HG03097 (cell line): ENCODE measurements at regions not wholly inside any gene's neighbourhood (a gene's known extent, or its start where the extent isn't known, plus 50 kb on each side); places are given as distances from the start of the nearest gene placed in this dataset.

ENCODE experiments used
- ATAC-seq: cut with Tn5 transposase; IDR thresholded peaks from one replicate; pipeline ENCODE4 v1.9.1; 2021; ENCODE audit not compliant: unreplicated experiment, low FRiP score

DNA sequence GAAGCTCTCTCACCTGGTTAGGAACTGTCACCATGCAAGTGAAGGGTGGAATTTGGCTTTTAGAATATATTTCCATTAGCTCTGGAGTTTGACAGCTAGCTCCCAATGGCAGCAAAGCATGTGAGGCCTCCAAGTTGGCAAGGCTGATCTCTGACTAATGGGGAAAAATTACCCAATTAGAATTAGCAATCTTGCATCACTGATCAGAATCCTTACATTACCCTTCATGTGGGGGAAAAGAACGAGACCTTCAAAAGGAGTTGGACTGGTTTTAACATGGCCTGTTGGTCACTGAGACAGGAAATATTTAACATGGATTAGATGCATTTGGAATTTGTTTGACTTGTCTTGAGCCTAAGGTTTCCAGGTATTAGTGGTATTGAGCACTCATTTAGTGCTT lies 192.3 kb upstream of the GDNF start:
- no peak for ATAC-seq

DNA sequence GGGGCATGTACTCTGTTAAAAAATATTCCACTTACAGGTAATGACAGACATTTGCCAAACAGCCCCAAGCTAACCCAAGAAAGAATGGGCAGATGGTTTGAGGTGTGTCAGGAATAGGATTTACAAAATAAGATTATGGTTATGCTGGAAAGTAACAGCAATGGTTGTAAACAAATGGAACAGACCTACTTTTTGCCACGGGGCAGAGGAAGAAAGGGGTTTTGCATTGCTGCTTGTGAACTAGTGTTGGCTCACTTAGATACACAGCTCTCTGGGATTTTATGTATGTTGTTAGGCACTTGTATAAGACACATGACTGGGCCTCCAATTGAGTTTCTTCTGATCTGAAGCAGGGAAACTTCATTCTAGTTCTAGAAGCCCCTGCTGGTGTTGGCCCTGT lies 191.5 kb upstream of the GDNF start:
- ATAC-seq, result no peak

DNA sequence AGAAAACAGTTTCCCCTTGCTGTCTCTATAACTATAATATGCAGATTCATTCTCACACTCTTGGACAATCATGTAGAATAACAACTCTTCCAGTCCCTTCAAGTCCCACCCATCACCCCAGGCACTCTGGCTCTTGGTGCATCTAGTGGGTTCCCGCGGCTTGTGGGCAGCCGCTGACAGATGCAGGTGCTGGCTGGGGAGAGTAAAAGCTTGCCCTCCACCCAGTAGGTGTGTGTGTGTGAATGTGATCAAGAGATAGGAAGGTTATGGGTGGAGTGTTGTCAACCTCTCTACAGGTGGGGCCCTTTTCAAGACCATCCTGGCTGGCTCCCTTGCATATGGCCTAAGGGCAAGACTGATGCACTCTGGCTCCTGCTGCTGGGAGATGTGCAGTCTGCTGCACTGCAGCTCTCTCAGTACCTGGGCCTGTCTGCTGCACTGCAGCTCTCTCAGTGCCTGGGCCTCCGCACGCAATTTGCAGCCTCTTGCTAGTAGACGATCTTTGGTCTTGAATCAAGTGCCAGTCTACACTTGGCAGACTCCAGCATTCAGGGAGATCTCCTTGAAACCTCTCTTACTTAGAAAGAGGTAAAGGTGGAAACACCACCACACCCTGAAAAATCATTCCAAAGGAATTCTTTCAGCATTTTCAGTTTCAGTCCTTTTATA lies 189.7 kb upstream of the GDNF start:
- no peak for ATAC-seq

DNA sequence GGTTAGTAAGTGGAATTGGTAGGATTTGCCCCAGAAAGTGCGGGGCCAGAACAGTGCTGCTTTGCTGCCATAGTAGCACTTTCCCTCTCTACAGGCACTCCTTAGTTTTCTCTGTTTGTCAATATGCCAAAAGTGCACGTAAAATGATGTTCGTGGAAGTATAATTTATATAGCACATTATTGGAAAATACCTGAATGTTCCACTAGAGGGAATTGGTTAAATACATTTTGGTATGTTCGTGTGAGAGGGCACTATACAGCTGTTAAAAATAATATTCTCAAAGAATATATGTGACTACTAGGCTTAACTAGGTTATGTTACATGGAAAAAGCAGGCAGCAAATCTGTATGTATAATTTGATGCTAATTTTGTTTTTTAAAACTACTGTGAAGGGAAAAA lies 184.0 kb upstream of the GDNF start:
- ATAC-seq, result no peak

DNA sequence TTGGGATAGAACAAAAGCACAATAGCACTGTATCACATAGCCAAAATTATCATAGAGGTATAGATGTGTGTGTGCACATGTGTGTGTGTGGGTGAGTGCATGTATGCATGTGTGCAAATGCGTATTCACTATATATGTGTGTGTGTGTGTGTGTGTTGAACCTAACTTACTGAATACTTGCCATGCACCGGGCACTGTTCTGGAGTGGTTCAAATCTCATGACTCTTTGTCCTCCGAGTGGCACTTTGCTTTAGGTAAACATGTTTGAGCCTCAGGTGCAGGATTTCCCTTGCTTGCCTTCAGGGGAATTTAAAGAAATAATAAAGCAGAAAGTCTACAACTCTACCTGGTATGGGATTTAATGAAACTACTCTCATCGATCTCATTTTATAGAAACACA lies 183.5 kb upstream of the GDNF start:
- no peak for ATAC-seq

DNA sequence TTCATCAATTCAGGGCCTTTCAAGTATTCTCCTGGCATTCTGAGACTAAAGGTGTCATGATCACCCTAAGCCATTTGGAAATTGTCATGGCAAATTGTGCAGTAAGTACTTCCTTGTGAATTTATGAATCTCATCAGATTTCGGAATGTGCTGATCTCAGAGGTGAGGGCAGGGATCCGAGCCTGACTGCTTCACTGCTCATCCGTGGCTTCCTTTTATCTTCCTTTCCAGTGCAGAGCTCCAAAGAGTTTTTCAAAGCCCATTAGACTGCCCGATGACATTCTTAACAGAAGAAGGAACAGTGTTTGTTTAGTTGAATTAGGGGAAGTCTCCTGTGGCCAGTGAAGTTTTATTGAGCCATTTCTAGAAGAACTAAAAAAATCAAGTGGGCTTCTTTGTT lies 182.8 kb upstream of the GDNF start:
- ATAC-seq, result no peak

DNA sequence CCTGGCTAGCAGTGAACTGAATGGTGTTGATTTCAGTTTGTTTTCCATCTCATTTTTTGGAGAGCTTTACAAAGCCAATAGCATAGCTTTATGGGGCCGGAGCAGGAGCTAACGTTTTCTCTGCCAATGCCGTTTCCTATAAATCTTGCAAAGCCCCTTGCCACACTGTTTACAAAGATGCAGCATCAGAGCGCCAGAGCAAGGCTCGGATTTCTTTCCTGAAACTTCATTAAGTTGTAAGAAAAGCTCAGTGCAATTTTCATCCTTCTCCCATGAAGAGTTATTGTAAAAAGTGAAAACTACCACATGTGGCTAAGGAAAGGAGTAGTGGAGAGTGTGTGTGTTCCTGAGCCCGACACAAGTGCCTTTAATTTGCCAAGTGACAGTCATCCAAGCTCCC lies 178.2 kb upstream of the GDNF start:
- no peak for ATAC-seq

DNA sequence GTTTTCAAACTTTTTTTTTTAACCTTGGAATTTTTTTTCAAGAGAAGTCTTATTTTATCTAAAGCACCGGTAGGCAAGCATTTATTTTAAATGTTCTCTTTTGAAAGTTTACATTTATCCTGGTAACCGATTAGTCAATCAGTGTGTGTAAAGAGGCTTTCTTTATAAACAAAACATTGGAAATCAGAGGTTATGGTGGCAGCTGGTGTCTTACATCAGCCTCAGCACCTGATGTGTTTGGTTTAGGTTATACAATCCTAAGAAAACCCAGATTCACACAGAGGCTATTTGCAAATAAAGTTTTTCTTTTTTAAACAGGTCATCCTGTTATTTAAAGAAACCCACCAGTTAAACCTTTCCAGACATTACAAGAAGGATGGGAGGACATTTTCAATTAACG lies 173.3 kb upstream of the GDNF start:
- ATAC-seq, result no peak

DNA sequence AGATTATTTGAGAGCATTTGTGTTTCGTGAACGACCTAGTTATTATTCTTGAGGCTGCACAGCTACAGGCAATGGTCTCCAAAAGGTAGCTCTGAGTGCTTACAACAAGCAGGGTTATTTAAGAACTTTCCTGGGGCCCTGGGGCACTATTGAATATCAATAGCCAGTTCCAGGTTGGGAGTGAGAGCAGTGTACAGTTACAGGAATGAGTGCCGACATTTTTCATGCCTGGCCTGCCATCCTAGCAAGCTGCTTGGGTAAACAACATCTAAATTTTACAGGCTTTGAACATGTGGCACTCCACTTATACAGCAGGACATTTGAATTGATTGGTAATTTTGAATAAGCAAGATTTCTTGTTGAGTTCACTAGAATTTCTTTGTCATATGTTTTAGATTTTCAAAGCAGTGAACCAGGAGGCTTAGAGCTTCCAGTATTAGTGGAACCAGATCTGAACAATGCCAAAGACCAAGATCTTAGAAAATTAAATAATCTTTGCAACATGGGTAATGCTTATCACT lies 171.9 kb upstream of the GDNF start:
- ATAC-seq, result no peak

DNA sequence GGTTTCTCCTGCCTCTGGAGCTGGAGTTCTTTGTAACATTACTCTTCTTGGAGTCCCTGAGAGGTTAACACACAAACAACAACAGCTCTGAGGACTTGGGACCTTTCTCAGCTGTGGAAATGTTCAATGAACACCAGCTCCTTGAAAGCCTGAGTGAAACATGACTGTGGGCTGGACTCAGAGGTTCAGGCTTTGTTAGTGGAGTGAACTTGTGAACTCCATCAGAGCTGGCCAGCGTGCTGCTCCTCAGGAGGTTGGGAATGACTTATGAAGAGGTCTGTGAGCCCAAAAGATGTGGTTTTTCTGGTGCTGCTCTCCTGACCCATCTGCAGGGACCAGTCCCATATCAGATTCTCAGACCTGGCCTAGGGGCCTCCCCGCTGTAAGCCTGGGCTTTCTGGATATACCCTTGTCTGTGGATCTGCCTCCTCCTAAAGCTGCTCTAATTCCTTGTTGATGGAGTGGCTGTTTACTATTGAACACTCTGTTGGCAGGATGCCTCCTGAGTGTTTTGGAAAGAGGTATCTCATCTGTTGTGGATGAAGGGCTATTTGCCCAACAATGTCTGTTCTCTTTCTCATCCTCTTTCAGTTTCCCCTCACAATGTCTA lies 170.0 kb upstream of the GDNF start:
- no peak for ATAC-seq

DNA sequence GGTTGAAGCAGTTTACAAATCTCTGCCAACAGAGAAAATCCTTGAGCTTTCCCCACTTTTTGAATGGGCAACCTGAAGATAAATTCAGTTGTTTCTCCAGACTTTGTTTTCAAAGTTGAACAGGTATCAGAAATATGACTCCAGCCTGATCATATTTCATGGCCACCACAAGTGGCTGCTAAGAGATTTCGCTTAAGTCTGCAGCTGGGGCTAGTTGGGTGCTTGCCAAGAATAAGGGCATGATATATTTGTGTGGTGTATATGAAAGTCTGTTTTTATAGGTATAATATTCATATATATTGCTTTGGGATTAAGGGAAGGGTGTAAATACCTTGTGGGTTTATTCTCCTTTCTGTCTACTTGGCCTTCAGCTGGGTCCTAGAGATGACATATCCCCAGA lies 168.4 kb upstream of the GDNF start:
- no peak for ATAC-seq

DNA sequence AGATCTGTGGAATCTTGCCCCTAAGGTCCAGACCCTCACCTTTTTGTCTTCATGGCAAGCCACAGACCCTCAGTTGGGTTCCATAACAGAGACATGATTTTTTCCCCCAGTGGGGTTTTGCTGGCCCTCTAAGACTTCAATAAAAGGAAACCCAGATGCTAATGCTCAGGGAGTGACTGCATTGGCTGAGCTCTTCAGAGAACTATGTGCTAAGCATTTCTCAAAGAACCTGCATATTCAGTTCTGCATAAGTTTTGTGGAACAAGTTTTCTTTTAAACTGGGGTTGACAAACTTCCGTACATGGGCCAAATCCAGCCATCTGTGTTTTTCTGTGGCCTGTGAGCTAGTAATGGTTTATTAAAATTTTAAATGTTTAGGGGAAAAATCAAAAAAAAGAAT lies 159.8 kb upstream of the GDNF start:
- ATAC-seq, result no peak

DNA sequence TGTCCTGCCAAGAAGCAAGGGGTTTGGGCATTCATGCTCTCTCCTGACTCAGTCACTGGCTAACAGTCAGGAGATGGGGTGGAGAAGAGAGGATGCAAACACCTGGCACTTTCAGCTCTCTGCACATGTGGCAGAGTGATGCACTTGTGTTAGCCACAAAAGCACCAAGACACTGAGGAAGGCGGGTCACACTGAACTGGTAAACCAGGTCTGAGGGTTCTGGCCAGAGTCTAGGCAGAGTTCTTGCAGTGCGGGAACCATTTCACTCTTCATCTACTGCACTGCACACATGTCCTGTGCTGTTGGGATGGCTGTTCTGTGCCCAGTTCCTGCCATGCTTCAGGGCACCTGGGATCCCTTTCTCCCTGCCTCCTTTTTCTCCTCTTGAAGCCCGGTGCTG lies 157.1 kb upstream of the GDNF start:
- ATAC-seq, result no peak

DNA sequence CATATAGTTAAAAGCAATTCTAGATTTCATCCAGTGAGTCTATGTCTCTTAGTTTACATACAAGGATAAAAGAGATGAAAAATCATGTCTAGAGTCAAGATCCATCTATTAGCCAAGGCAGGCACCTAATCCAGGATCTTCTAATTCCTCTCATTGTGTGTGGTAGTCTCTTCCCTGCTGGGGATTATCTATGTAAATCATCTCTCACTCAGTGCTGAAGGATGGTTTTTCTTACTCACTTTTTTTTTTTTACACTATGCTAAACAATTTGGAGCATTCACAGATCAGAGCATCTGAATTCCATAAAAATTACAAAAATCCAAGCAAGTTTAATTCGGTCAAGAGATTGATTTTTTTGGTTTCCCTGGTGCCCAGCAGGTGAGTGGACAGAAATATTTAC lies 154.9 kb upstream of the GDNF start:
- ATAC-seq, result no peak

DNA sequence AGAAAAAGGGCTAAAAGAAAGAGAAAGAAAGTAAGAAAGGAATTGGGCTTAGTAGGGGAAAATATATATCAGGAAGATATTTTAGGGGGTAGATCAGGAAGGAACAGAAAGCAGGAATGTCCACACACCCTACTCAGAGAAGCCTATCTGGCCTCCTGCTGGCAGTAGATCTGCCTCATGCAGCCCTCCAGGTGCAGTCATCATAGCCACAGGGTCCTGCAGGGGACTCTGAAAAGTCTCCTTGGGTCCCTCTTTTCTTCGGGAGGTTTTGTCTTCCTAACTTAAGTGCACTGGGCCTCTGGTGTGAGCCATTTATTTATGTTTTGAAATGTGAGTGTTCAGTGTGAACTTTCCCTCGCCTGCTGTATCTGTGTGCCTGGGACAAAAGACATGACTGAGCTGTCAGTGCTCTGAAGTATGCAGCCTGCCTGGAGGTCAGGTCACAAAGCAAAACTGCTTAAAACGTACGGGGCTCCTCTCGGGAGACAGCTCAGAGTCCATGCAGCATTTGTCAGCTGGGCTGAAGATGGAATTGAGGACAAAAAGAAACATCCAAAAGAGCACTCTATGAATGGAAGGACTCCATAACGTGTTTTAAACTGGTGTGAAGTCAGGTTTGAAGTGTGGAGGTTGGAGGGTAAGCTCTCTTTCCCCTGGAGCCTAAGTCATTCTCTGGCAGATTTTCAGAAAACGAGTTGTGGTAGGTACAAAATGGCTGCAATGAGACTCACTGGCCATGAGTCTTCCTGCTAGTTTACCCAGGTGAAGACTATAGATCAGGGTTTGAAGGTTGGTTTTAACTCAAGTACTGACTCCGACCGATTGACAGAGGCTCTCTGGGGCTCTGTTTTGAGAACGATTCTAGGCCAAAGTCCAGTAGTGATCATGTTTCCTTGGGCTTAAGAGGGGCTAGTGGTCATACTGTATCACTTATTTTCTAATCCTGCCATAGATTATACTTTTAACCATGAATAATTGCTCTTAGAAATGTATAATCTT lies 151.8 kb upstream of the GDNF start:
- no peak for ATAC-seq

DNA sequence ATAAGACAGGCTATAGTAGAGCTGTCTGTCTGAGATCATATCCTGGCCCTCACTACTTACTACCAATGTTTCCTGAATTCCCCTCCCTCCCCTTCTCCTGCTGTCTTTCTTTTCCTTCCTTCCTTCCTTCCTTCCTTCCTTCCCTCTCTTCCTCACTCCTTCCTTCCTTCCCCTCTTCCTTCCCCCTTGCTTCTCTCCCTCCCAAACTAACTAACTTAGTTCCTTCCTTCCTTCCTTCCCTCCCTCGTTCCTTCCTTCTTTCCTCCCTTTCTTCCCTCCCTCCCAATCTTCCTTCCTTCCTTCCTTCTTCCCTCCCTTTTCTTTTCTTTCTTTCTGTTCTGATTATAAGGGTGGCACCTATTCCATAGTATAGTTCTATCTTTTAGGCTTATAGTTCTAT lies 150.0 kb upstream of the GDNF start:
- ATAC-seq, result no peak

DNA sequence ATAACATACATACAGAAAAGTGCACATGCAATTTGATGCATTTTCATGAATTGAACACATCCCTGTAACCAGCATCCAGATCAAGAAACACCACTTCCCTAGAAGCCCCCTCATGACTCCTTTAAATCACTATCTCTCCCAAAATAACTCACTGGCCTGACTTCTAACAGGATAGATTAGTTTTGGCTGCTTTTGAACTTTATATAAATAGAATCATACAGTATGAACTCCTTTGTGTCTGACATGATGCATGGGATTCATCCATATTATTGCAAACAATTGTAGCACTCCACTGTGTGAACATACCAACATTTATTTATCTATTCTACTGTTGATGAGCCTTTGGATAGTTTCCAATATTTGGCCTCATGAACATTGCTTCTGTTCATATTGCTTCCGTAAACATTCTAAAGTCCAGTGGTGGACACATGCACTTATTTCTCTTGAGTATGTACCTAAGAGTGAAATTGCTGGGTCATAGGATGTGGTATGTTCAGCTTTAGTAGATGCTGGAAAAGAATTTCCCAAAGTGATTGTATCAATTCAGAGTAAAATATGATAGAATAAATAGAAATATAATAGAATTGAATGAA lies 148.7 kb upstream of the GDNF start:
- ATAC-seq, result no peak

DNA sequence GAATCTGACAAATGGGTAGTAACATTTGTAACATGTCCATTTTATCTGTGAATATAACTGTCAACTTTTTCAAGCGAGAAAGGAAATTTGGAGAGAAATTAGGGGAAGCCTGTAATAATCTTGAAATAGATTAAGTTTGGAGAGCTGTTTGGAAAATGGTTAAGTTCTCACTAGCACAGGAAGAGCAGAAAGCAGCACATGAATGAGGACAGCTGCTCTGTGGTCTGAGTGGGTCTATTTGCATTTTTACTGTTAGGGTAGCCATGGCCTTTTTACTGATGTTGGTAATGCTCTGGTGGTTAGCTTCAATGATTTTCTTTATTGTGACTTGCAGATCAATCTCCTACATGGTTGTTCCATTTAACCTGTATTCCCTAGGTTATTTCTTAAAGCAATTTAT lies 144.5 kb upstream of the GDNF start:
- ATAC-seq, result no peak

DNA sequence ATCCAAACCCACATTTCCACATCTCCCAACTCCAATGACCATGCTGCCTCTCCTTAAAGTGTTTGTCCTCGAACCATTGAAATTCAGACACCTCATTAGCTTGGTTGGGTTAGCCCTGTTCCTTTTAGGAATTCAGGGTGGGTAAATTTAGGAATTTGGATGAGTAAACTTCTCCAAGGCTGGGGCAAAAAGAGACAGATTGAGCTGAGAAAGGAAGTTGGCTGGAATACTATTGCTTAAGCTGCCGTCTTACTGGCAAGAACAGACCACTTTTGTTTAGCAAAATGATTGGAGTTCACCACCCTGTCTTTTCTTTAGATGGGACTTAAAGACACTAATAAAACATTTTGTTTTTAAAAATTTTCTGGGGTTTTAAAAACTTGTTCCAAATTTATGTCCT lies 143.6 kb upstream of the GDNF start:
- no peak for ATAC-seq

DNA sequence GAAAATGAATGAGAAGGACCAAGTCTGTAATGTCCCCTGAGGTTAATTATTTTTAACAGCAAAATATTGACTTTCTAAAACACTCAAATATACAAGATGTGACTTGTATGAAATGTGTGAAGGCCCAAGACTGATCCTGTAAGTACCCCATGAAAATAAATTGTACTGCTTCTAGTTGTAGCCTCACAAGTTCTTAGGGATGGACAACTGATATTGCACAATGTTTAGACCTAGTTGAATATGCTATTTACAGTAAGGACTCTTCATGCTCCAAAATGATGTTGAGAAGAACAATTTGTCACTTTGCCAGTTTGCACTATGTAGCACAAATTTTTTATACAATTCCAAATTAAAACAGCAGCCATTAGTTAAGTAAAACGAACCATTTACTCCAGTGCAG lies 139.7 kb upstream of the GDNF start:
- ATAC-seq, result no peak

DNA sequence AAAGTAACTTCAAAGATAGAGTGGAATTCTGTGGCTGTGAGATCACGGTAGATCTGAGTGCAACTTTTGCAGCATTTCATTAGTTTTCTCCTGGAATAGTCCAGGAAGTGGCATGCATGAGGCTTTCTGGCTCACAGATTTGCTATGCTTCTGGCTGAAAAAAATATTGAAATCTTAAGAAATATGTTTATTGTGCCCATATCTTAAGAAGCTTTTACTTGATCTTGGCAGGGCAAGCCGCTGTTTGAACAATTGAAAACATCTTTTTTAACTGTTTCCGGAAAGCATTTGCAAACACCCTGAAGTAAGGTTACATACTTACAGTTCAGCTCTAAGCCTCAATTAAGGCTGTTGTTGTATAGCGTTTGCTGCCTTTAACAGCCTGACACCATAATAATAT lies 135.7 kb upstream of the GDNF start:
- ATAC-seq, result no peak
